ENCODE measurements at regions not wholly inside any gene's neighbourhood (a gene's known extent, or its start where the extent isn't known, plus 50 kb on each side); places are given as distances from the start of the nearest gene placed in this dataset.

DNA sequence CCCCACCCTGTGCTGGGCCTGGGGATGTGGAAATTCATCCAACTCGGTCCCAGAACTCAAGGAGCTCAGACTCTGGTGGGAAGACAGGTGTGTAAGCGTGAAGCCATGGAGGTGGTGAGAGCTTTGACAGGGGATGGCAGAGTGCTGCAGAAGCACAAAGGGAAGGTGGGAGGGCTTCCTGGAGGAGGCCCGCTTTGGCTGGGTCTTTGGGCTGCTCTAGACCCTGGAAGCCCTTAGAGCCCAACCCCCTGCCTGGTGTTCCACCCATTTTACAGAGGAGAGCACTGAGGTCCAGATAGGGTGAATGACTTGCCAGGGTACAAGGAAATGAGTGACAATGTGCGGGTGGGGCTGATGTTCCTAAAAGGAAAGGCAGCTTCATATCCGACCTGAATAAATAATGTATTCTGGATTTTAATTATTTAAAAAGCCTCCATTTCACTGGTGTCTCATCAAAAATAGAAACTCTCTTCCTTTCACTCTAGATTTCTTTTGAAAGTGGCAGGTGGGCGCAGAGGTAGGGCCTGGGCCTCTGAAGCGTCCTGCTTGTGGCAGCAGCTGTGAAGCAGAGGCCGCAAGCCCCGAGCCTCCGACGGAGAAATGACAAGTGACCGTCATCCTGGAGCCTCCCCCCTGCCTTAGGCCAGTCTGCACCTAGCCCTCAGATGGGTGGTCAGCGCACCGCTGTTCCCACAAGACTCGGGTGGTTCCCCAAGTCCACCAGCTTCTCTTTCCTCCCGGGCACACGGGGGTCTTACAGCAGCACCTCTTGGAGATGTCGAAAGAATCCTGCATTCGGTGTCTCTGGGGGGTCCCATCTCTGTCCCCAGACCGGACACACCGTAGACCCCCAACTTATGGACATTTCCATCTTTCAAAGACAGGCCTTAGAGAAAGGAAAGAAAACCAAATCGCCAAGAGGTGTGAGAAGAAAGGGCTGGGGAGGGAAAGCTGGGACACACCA lies 71.0 kb upstream of the TAF1B start:
- DNase-seq (ENCODE audit: low spot score), result no peak

DNA sequence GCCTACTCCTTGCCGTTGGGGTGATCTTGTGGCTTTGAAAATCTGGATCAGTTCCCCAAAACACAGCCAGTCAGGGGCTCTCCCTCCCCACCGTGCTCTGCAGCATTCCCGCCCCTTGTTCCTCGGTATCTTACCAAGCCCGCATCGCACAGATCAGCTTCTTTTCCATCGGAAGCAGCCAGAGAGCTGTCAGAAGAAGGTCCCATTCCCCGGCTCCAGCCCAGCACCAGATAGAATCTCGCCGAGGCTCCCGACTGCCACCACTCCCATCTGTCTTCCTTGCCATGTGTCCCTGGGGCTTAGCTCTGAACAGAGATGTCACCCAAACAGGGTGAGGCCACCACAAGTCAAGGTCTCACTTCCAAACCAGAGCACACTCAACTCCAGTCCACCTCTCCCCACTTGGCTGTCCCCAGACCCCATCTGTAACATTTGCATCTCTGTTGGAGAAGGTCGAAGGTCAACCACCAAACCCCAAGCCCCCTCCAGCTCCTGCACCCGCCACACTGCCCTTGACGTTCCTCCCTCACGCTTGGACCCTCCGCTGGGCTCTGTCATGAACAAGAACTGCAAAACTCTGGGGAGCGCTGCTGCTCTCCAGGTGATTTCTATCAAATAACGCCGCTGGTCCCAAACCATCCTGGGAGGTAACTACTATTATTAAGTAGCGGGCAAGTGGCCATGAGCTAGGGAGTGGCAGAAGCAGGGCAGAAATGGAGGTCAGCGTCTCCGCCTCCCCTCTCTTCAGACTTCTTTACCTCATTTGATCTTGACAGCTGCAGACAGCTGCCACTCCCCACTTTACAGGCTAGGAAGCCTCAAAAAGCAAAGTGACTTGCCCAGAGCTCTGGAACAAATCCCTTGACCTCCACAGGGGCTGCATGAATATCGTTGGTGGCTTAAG lies 70.0 kb upstream of the TAF1B start:
- DNase-seq (ENCODE audit: low spot score), result no peak

DNA sequence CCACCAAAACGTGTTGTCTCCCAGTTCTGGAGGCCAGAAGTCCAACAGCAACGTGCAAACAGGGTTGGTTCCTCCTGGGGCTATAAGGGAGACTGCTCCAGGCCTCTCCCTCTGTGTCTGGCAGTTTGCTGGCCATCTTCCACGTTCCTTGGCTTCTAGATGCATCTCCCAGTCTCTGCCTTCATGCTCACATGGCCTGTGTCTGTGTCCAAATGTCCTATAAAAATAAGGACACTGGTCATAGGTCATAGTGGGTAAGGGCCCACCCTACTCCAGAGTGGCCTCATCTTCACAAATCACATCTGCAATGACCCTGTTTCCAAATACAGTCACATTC lies 69.4 kb upstream of the TAF1B start:
- no peak for DNase-seq (ENCODE audit: low spot score)

DNA sequence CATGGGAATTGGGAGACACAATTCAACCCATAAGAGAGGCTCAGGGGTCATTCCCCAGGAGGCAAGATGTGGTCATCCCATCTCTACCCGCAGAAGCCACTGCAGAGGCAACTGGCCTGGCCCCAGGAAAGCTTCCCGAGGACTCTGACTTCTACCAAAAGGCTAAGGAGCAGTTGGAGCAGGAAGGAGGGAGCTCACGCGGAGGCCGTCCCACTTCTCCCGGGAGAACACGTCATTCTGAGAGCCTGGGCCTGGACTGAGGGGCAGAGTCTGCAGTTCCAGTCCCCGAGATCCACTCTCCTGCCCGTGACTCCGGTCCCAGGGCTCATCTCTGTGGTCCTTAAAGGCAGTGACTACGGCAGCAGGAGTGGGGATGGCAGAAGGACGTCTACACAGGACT lies 69.0 kb upstream of the TAF1B start:
- no peak for DNase-seq (ENCODE audit: low spot score)

DNA sequence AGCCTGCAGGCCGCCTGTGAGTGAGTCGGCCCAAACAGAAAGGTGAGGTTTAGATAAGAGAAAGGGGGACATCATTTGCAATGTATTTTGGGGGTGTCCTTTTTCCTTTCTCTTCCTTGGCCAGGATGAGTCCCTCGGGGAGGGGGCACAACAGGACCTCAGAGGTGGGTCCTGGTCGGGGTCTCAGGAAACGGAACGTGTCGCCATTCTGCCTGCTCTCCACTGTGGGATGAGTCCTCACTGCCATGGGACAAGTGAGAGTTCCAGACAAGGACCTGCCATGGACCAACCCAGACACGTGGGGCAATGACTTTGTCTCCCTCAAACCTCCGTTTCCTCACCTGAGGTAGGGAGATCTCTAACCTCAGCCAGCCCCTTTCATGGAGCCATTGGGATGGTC lies 67.9 kb upstream of the TAF1B start:
- no peak for DNase-seq (ENCODE audit: low spot score)

DNA sequence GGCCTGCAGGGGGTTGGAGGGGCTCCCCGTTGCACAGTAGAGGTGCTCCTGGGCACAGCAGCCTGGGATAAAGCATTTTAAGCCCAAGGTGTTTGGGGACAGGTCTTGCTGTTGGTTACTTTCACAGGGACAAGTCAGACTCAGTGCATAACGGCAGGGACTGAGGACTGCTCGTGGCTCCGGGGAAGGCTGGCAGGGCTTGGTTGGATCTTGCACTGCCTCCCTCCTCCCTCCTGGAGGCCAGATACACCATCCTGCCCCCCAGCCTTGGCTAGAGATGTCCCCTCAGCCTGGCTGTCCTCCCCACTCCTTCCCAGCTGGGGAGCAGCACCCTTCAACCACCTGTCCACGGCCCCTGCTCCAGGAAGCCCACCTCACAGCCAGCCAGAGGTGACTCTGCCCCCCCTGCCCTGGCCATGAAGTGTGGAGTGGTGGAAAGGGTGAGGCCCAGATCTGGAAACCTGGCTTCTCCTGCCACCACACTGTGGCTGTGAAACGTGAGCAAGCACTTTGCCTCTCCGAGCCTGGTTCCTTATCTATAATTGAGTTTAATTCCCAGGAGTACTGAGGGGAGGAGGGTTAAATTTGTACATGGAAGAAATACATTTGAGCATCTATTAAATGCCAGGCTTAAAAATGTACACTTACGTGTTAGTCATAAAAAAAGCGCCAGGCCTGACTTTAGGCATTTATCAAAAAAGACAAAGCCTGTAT lies 67.1 kb upstream of the TAF1B start:
- no peak for DNase-seq (ENCODE audit: low spot score)

DNA sequence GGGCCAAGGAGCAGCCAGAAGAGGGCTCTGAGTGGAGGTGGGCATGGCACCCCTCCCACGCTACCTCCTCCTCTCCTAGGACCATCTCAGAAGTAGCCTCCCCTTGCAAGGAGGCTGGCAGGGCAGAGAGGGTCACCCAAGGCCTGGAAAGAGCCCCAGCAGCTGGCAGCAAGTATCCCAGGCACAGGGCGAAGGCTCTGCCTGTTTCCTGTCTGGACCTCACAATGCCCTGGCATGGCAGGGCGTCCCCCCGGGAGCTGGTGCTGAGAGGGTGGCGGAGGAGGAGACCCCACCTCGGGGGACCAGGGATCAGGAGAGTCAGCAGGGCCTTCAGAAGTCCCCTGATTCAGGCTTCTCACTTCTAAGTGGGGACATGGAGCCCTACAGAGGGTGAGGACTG lies 66.2 kb upstream of the TAF1B start:
- DNase-seq (ENCODE audit: low spot score), result no peak

DNA sequence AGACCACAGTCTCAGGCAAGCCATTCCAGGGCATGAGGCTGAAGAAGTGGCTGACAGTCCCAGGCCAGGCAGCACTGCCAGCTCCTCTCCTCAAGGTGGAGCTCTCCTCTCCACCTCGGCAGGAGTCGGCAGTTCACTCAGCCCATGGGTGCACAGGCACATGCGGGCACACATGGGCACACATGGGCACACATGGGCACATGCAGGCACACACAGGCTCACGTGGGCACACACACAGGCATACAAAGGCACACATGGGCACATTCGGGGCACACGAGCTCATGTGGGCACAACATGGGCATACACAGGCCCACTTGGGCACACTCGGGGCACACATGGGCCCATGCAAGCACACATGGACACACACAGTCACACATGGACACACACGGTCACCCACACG lies 65.3 kb upstream of the TAF1B start:
- DNase-seq (ENCODE audit: low spot score), result no peak

DNA sequence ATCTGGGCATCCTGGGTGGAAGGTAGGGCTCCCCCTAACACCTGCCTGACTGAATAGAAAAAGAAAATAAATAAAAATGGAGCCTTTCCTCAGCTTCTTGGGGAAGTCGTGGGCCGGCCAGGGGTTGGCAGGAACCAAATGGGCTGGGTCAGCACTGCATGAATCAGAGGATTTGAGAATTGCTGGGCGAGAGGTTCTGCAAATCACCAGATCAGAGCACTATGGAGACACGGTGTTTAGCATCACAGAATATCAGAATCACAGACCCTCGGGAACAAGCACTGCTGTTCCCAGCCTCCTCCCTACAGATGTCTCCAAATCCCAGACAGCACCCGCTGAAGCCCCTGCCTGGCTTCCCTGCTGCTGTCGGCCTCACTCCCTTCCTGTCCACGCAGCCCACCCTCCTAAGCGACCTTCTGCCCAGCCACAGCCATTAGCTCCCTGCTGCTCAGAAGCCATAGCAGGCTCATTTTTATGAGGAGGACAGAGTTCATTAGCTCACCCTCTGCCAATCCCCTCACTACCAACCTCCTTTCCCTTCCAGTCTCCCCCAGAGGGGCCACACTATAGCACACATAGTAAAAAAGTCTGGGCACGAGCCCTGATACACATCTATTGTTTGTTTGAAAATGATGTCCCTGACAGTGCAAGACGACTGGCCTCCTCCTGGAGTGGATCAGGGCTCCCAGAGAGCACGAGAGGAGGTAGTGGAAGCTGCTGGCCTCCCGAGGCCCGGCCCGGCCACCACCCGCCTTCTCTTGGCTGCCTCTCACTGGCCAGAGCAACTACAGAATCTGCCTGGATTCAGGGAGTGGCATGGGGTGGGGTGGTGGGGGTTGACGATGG lies 64.6 kb upstream of the TAF1B start:
- DNase-seq (ENCODE audit: low spot score), result no peak

DNA sequence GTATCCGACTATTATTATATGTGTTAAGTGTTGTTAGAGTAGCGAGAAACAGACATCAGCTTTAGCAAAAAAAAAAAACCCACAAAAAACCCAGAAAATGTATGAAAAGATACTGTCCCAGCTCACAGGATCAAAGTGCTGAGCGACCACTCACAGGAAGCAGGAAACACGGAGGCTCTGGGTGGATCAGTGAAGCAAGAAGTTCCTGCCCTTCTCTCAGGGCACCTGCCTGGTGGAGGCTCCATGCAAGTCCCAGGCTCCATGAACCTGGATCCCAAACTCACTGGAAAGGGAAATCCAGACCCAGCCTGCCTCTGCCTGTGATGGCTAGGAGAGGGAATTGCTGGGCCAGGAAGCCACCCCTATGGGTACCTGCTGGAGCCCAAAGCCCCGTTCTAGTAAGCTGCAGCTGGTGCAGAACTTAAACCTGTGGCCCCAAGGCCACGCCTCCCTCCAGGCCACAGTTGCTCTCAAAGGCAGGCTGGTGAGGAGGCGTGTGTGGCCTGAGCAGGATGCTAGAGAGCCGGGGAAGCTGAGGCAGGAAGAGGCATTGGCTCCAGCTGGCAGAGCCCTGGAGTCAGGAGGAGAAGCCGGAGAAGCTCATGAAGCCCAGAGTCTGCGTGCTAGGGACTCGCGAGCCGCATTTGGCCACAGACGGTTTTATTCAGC lies 63.5 kb upstream of the TAF1B start:
- DNase-seq (ENCODE audit: low spot score), result peak; percentile 43

DNA sequence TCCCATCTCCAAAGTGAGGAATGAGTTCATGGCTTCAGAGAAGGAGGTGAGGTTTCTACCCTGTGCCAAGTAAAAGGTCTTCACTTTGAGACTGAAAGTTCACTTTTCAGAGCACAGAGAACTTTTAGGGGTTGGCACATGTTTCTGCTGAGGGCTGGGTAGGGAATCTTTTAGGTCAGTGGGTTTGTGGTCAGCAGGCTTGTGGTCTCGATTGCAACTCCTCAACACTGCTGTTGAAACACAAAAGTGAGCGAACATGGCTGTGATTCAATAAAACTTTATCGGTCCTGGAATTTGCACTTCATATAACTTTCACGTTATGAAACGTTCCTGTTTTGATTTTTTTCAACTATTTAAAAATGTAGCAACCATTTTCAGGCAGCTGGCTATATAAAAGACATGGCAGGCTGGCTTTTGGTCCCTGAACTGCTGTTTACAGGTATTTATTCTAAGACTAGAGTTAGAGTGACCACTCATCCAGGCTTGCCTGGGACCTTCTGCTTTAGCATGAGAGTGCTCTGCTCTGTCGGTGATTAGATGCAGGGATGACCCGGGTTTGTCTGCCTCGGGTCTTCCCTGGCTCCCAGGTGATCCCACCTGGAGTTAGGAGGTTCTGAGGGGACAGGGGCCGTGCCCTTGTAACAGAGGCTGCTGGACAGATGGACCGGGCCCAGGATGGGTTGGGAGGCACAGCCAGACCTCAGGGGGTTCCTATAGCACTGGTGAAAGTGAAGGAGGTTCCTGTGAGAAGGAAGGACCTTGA lies 62.7 kb upstream of the TAF1B start:
- no peak for DNase-seq (ENCODE audit: low spot score)

DNA sequence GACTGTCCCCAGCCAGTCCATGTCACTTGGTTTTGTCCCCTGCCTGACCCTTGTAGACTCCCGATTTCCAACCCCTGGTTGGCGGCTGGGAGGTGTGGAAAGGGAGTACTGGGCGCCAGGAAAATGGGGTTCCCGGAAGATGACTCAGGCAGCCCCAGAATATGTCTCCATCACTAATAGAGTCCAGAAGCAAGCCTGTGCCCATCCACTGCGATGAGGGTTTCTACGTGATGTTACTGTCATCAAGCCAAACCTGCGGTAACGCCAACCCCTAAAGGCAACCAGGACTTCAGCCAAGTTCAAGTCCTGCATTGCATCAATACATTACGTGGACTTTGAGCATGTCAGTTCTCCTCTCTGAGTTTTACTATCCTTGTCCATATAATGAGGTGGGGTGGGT lies 62.0 kb upstream of the TAF1B start:
- DNase-seq (ENCODE audit: low spot score), result no peak

DNA sequence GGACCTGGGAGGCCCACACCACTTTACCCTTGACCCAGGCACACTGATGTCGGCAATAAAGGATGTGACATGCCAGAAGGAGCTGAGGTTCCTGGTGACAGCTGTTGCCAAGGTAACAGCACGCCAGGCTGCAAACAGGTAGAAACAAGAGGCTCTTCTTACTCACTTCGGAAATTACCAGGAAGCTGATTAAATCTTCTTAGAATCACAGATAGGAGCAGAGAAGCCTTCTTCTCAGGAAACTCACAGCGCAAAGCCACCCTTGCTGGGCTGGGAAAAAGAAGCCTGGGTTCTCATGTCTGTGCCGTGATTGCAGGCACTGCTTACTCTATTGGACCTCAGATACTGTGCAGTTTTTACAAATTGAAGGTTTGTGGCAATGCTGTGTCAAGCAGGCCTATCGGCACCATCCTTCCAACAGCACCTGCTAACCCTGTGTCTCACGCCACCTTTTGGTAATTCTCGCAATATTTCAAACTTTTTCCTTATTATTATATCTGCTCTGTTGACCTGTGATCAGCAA lies 61.0 kb upstream of the TAF1B start:
- no peak for DNase-seq (ENCODE audit: low spot score)

DNA sequence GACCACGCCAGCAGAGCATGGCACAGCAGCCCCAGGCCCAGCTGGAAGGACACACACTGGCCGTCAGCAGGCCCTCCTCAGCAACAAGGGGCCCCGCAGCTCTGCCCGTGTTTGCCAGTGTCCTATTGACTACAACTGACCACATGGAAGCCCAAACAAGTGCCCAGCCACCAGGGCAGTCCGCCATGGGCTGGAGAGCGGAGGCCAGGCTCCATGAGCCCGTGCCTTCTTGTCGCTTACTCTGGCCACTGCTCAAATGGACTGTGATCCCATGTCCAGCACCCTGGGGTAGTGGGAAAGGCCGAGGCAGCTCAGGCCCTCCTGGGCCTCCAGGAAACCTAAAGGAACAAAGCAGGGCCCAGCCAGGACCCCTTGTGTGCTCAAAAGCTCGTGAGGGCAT lies 53.9 kb upstream of the TAF1B start:
- DNase-seq (ENCODE audit: low spot score), result no peak

DNA sequence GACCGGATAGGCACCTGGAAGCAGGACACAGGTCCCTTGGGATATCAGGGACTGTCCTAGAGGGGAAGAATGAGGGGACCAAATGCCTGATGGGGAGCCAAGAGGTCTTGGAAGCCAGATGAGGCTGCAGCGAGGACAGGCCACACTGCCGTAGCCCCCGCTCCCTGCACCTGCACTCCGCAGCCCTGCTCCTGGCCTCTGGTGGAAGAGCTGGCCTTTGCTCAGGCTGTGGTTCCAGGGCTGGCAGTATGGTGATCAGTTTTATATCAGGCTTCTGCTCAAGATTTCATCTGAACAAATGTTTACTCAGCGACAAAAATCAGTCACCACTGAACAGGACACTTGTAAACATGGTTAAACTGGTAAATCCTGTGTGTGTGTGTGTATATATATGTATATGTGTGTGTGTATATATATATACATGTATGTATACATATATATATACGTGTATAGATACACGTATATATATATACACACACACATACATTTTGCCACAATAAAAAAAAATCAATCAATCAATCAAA lies 52.5 kb upstream of the TAF1B start:
- DNase-seq (ENCODE audit: low spot score), result no peak

DNA sequence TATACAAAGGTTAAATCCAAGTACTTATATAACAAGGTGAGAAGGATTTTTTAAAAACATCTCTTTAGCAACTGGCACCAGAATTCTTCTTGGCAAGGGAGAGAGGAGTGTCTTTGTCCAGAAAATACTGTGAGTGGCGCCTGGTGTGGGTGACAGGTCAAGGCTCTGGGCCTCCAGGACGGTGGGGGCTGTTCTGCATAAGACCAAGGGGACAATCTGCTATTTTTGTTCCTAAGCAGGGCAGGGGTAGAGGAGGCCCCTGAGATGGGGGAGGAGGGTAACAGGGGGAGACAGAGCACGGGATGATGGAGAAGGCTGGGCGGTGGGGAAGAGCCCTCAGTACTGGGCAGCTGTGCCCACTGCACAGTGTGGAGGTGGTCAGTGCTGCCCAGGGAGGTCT lies 51.6 kb upstream of the TAF1B start:
- DNase-seq (ENCODE audit: low spot score), result no peak

DNA sequence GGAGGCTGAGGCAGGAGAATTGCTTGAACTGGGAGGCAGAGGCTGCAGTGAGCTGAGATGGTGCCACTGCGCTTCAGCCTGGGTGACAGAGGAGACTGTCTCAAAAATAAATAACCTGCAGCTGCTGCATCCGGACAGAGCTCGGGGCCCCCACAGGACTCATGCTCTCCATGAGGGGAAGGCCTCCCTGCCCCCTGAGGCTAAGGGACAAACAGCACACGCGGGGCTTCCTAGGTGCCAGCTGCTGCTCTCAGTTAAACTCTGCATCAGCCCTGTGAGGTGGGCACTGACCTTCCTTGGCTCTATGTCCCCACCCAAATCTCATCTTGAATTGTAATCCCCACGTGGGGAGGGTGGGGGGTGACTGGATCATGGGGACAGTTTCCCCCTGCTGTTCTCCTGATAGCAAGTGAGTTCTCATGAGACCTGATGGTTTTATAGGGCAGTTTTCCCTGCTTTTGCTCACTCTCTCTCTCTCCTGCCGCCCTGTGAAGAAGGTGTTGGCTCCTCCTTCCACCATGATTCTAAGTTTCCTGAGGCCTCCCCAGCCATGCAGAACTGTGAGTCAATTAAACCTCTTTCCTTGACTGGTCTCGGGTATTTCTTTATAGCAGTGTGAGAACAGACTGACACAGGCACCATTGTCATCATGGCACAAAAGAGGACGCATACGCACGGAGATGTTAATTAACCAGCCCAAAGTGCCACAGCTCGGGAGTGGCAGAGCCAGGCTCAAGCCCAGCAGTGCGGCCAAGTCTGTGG lies 49.9 kb upstream of the TAF1B start:
- no peak for DNase-seq (ENCODE audit: low spot score)

All from ecto neural progenitor cell (in vitro differentiated cells).